PC-9 (cell line): ENCODE measurements at regions not wholly inside any gene's neighbourhood (a gene's known extent, or its start where the extent isn't known, plus 50 kb on each side); places are given as distances from the start of the nearest gene placed in this dataset.

ENCODE experiments used
- BruUV-seq: library from RNA; stranded (reverse); fragments of 400-500 nt; replicated peaks from 2 replicates; lab custom pipeline; 2021; lab: Mats Ljungman, UMichigan
- CTCF ChIA-PET: fragments of 300-600 bp; sonication (Branson Sonifier 250); formaldehyde crosslinking; loops from one replicate; lab custom pipeline; 2022; ENCODE audit warnings: antibody characterized with exemption; lab: Charles Lee
- POLR2A ChIA-PET: fragments of 300-600 bp; sonication (Branson Sonifier 250); formaldehyde crosslinking; loops from one replicate; lab custom pipeline; 2022; ENCODE audit warnings: antibody characterized with exemption; ENCODE audit not compliant: unreplicated experiment; lab: Charles Lee
- DNase-seq, 2 experiments: peaks; one replicate each; pipeline versions ENCODE4 v3.0.0 to v3.0.0-alpha.2; 2015 to 2022; ENCODE audit warnings: mixed read lengths in 1 of 2
- H2AFZ ChIP-seq: fragments of 200-600 bp; sonication (generic); 2 replicates; pipeline ENCODE4 v1.8.1; 2017; ENCODE audit warnings: antibody characterized with exemption
- H3F3A ChIP-seq: fragments of 200-600 bp; sonication (generic); 2 replicates; pipeline ENCODE4 v1.8.1; 2017; ENCODE audit warnings: antibody characterized with exemption, mild to moderate bottlenecking, low read depth; ENCODE audit not compliant: insufficient read depth
- H3K27ac ChIP-seq: fragments of 200-600 bp; sonication (generic); 2 replicates; pipeline ENCODE4 v1.6.1; 2016; ENCODE audit warnings: mixed run types
- H3K27me3 ChIP-seq: fragments of 200-600 bp; sonication (generic); 2 replicates; pipeline ENCODE4 v1.6.1; 2016; ENCODE audit warnings: low read depth, mixed run types; ENCODE audit not compliant: insufficient read depth
- H3K36me3 ChIP-seq: fragments of 200-600 bp; sonication (generic); 2 replicates; pipeline ENCODE4 v1.6.1; 2016; ENCODE audit warnings: low read depth, mixed run types
- H3K4me1 ChIP-seq: fragments of 200-600 bp; sonication (generic); replicated peaks from 2 replicates; pipeline ENCODE4 v1.6.1; 2016; ENCODE audit warnings: mixed run types; ENCODE audit not compliant: insufficient read depth
- H3K4me2 ChIP-seq: fragments of 200-600 bp; sonication (generic); 2 replicates; pipeline ENCODE4 v1.6.1; 2017; ENCODE audit warnings: mixed run types
- H3K4me3 ChIP-seq: fragments of 200-600 bp; sonication (generic); 2 replicates; pipeline ENCODE4 v1.6.1; 2016; ENCODE audit warnings: mixed run types
- H3K79me2 ChIP-seq: fragments of 200-600 bp; sonication (generic); 2 replicates; pipeline ENCODE4 v1.6.1; 2017; ENCODE audit warnings: low read depth, mixed run types
- H3K9me2 ChIP-seq: fragments of 200-600 bp; sonication (generic); 2 replicates; pipeline ENCODE4 v1.8.1; 2017; ENCODE audit warnings: mild to moderate bottlenecking; ENCODE audit not compliant: insufficient read depth
- H3K9me3 ChIP-seq: fragments of 200-600 bp; sonication (generic); 2 replicates; pipeline ENCODE4 v1.8.1; 2016; ENCODE audit warnings: low read depth; ENCODE audit not compliant: insufficient read depth
- H4K20me1 ChIP-seq: fragments of 200-600 bp; sonication (generic); 2 replicates; pipeline ENCODE4 v1.8.1; 2017; ENCODE audit not compliant: insufficient read depth
- CTCF ChIP-seq: fragments of 200-600 bp; sonication (generic); conservative IDR thresholded peaks from 2 replicates; pipeline ENCODE4 v1.6.1; 2017; ENCODE audit warnings: mixed run types, antibody characterized with exemption, mild to moderate bottlenecking, moderate library complexity
- EZH2 ChIP-seq: fragments of 200-600 bp; sonication (generic); IDR thresholded peaks from 2 replicates; pipeline ENCODE4 v1.8.0; 2017; ENCODE audit warnings: antibody characterized with exemption, low read depth
- intact Hi-C: fragments of 100-400 bp; cut with micrococcal nuclease; formaldehyde crosslinking; loops from one replicate; pipeline ENCODE4 v1.10.0; 2022; ENCODE audit not compliant: unreplicated experiment

GRCh38 chr10:64023926-64024470 is 502.8 kb downstream of the REEP3 start:
- Histone ChIP-seq H3K27me3 (no peaks in the 10 kb centered on the region), H3K9me3 (no peaks in the 10 kb centered on the region; the same call in 1 of the 2 replicates), H3K4me2 (no peak overlapping the region), H4K20me1 (peaks cover 3% of the 10 kb centered on the region; the same call in 1 of the 2 replicates), H3F3A (no peaks in the 10 kb centered on the region), H3K79me2 (no peaks in the 10 kb centered on the region), H3K36me3 (no peaks in the 10 kb centered on the region), H3K9me2 (peaks cover 3% of the 10 kb centered on the region; the same call in 1 of the 2 replicates), H3K4me3 (no peak overlapping the region), H2AFZ (no peak overlapping the region), H3K4me1 (no peaks in the 10 kb centered on the region), H3K27ac (no peak overlapping the region)
- no TSS peak for BruUV-seq
- ChIA-PET CTCF (no interaction called here), POLR2A (no interaction called here)
- intact Hi-C loops, result no loop called here
- TF ChIP-seq EZH2 (no peak), CTCF (no peak)
- no peak for DNase-seq

GRCh38 chr10:64033711-64034110 is 512.5 kb downstream of the REEP3 start:
- Histone ChIP-seq H3K27ac (no peak overlapping the region), H3K4me2 (no peak overlapping the region), H3F3A (no peaks in the 10 kb centered on the region), H3K36me3 (no peaks in the 10 kb centered on the region), H3K4me3 (no peak overlapping the region), H3K9me2 (no peaks in the 10 kb centered on the region), H3K27me3 (no peaks in the 10 kb centered on the region), H3K9me3 (no peaks in the 10 kb centered on the region), H4K20me1 (no peaks in the 10 kb centered on the region), H2AFZ (no peak overlapping the region), H3K4me1 (no peaks in the 10 kb centered on the region), H3K79me2 (no peaks in the 10 kb centered on the region)
- DNase-seq, result no peak
- no TSS peak for BruUV-seq
- TF ChIP-seq EZH2, result no peak
- no peak for TF ChIP-seq CTCF
- ChIA-PET CTCF (no interaction called here), POLR2A (no interaction called here)
- intact Hi-C loops, result no loop called here

- H2AFZ ChIP-seq, result peak overlapping the region; percentile 49; the same call in 1 of the 2 replicates
- DNase-seq, result no peak
- no peaks in the 10 kb centered on the region for H3K4me1 ChIP-seq
- H3K9me2 ChIP-seq, result no peaks in the 10 kb centered on the region
- H3K4me2 ChIP-seq, result no peak overlapping the region
- H3K27me3 ChIP-seq, result no peaks in the 10 kb centered on the region
- intact Hi-C loops, result no loop called here
- no peak overlapping the region for H3K4me3 ChIP-seq
- no peaks in the 10 kb centered on the region for H3K9me3 ChIP-seq
- no peaks in the 10 kb centered on the region for H3K79me2 ChIP-seq
- CTCF ChIA-PET, result no interaction called here
- no peaks in the 10 kb centered on the region for H3K36me3 ChIP-seq
- no peaks in the 10 kb centered on the region for H3F3A ChIP-seq
- BruUV-seq, result no TSS peak
- TF ChIP-seq EZH2, result no peak
- no peak for TF ChIP-seq CTCF
- H3K27ac ChIP-seq, result no peak overlapping the region
- H4K20me1 ChIP-seq, result no peaks in the 10 kb centered on the region
- POLR2A ChIA-PET, result no interaction called here
These were observed 515.2 kb downstream of the REEP3 start for GRCh38 chr10:64036321-64036930.
